Activated CD8-positive, alpha-beta T cell treated with anti-CD3 and anti-CD28 coated beads for 36 hours (primary cell): ENCODE measurements at regions not wholly inside any gene's neighbourhood (a gene's known extent, or its start where the extent isn't known, plus 50 kb on each side); places are given as distances from the start of the nearest gene placed in this dataset.
"Not testable (repeated sequence)": the region's sequence is repeated elsewhere in the genome, so short reads cannot be mapped to it uniquely, and the experiment has no call there.

ENCODE experiments used
- ATAC-seq: fragments of 200-7000 bp; cut with Tn5 transposase; one replicate; pipeline ENCODE4 v1.10.0; 2021; ENCODE audit warnings: mild to moderate bottlenecking, moderate library complexity
- CTCF ChIA-PET: fragments of 350-600 bp; sonication (Branson Sonifier 250); formaldehyde crosslinking; loops from one replicate; lab custom pipeline; 2021; ENCODE audit warnings: antibody characterized with exemption; lab: Charles Lee
- POLR2A ChIA-PET: fragments of 350-600 bp; sonication (Branson Sonifier 250); formaldehyde crosslinking; loops from one replicate; lab custom pipeline; 2021; ENCODE audit warnings: antibody characterized with exemption; lab: Charles Lee
- DNase-seq: peaks from one replicate; pipeline ENCODE4 v3.0.0-alpha.2; 2020
- H3K27ac Mint-ChIP-seq: one replicate; pipeline ENCODE4 v1.8.0; 2021; ENCODE audit warnings: mild to moderate bottlenecking, mixed read lengths
- H3K27me3 Mint-ChIP-seq: one replicate; pipeline ENCODE4 v1.8.0; 2021; ENCODE audit warnings: mixed read lengths
- H3K36me3 Mint-ChIP-seq: one replicate; pipeline ENCODE4 v1.8.0; 2021; ENCODE audit warnings: low read depth, mixed read lengths
- H3K4me1 Mint-ChIP-seq: one replicate; pipeline ENCODE4 v1.8.0; 2021; ENCODE audit warnings: low read depth, mixed read lengths
- H3K4me3 Mint-ChIP-seq: one replicate; pipeline ENCODE4 v1.8.0; 2021; ENCODE audit warnings: mild to moderate bottlenecking, moderate library complexity, mixed read lengths
- H3K9me3 Mint-ChIP-seq: one replicate; pipeline ENCODE4 v1.8.0; 2021; ENCODE audit warnings: mixed read lengths
- CTCF ChIP-seq: fragments of 200-600 bp; IDR thresholded peaks from one replicate; pipeline ENCODE4 v1.8.0; 2022; ENCODE audit warnings: antibody characterized with exemption, mild to moderate bottlenecking
- intact Hi-C: fragments of 100-400 bp; cut with micrococcal nuclease; formaldehyde crosslinking; loops from one replicate; pipeline ENCODE4 v1.10.0; 2022

DNA sequence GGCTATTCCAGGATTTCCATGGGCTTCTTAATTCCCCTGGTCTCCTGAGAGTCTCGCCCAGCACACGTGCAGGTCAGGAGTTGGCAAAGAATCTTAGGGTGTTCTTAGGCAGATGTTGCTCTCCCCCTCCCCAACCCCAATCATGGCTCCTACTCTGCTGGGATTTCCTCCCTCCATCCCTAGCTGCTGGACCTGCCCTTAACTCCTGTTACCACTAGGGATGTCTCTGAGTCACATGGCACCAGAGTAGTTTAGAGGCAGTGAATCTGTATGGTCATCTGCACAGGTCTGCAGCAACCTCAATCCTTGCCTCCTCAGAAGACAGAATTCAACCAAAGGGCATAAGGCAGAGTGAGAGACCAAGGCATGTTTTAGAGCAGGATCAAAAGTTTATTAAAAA lies 51.8 kb upstream of the CHST3 start:
- no peaks in the 10 kb centered on the region for H3K4me1 Mint-ChIP-seq
- H3K4me3 Mint-ChIP-seq = no peak overlapping the region
- DNase-seq = no peak
- no peak for TF ChIP-seq CTCF
- no peak overlapping the region for H3K27ac Mint-ChIP-seq
- POLR2A ChIA-PET = no interaction called here
- CTCF ChIA-PET = no interaction called here
- H3K36me3 Mint-ChIP-seq = no peaks in the 10 kb centered on the region
- peaks cover 5% of the 10 kb centered on the region for H3K9me3 Mint-ChIP-seq
- intact Hi-C loops = no loop called here
- H3K27me3 Mint-ChIP-seq = no peaks in the 10 kb centered on the region
- no peak for ATAC-seq

- TF ChIP-seq CTCF = no peak
- intact Hi-C loops = no loop called here
- DNase-seq (no peak), ATAC-seq (no peak)
- H3K4me3 Mint-ChIP-seq = no peak overlapping the region
- no peak overlapping the region for H3K27ac Mint-ChIP-seq
- no peaks in the 10 kb centered on the region for H3K27me3 Mint-ChIP-seq
- POLR2A ChIA-PET = no interaction called here
- H3K36me3 Mint-ChIP-seq = no peaks in the 10 kb centered on the region
- H3K9me3 Mint-ChIP-seq = peaks cover 2% of the 10 kb centered on the region
- H3K4me1 Mint-ChIP-seq = no peaks in the 10 kb centered on the region
- CTCF ChIA-PET = interaction anchor here (2.2 kb wide), 1 partner anchor 15 kb away, joined by 11 read pairs; no protein-coding TSS in a partner anchor
Observed at GRCh38 chr10:71911296-71911953, 52.8 kb upstream of the CHST3 start.

DNA sequence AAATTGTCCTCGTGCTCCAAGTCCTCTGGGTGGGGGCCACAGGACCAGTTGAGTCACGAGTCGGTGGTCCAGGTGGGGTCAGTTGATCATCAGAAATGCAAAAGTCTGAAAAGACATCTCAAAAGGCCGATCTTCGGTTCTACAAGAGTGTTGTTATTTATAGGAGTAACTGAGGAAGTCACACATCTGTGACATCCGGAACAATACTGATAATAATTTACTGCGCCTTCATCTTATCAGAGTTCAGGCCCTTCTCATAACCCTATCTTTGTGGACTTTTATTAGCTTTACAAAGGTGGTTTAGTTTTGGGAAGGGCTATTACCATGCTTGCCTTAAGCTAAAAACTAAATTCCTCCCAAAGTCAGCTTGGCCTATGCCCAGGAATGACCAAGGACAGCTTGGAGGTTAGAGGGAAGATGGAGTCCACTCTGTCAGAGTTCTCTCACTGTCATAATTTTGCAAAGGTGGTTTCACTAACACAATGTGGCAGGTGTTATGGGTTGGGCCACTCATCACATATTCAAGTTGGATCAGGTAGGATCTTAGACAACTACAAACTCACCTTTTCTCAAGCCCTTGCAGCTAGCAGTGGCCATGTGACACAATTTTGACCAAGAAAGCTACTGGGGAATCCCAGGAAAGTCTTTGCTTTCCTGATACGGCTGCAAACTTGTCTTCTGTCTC lies 54.7 kb upstream of the CHST3 start:
- ATAC-seq = no peak

GRCh38 chr10:71908998-71909397 lies 55.2 kb upstream of the CHST3 start:
- Mint-ChIP-seq H3K27me3 (no peaks in the 10 kb centered on the region), H3K27ac (no peak overlapping the region), H3K9me3 (no peaks in the 10 kb centered on the region), H3K4me3 (no peak overlapping the region), H3K4me1 (no peaks in the 10 kb centered on the region), H3K36me3 (no peaks in the 10 kb centered on the region)
- ChIA-PET POLR2A (interaction anchor here (0.6 kb wide), 1 partner anchor 909 kb away, joined by 3 read pairs; no protein-coding TSS in a partner anchor), CTCF (interaction anchor here (1.3 to 2.2 kb wide), 2 partner anchors 12 to 140 kb away, joined by 4 to 11 read pairs; no protein-coding TSS in a partner anchor)
- no peak for ATAC-seq
- intact Hi-C loops = no loop called here
- no peak for DNase-seq
- no peak for TF ChIP-seq CTCF

More for the DNA sequence above, 54.7 kb upstream of the CHST3 start:
- H3K4me3 Mint-ChIP-seq = no peak overlapping the region
- intact Hi-C loops = no loop called here
- TF ChIP-seq CTCF = no peak
- H3K36me3 Mint-ChIP-seq = no peaks in the 10 kb centered on the region
- no peaks in the 10 kb centered on the region for H3K27me3 Mint-ChIP-seq
- no peak for DNase-seq
- ChIA-PET CTCF (interaction anchor here (1.3 to 2.2 kb wide), 2 partner anchors 13 to 139 kb away, joined by 4 to 11 read pairs; no protein-coding TSS in a partner anchor), POLR2A (no interaction called here)
- H3K4me1 Mint-ChIP-seq = no peaks in the 10 kb centered on the region
- H3K9me3 Mint-ChIP-seq = no peaks in the 10 kb centered on the region
- H3K27ac Mint-ChIP-seq = no peak overlapping the region

DNA sequence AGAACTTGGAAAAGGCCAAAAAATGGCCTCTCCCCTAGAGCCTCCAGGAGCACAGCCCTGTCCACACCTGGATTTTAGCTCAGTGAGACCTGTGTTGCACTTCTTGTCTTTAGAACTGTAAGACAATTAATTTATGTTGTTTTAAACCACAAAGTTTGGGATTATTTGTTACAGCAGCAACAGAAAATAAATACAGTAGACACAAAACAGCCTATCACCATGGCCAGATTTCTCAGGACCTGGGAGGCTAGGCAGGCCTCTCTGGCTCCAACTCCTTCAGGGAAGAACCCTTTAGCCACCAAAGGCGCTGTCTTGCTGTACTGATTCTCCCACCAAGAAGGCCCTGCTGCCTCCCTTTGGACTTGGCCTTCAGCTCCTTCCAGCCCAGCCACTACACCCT lies 54.1 kb upstream of the PSAP start:
- no peaks in the 10 kb centered on the region for H3K36me3 Mint-ChIP-seq
- H3K27ac Mint-ChIP-seq = no peak overlapping the region
- no peaks in the 10 kb centered on the region for H3K27me3 Mint-ChIP-seq
- H3K4me1 Mint-ChIP-seq = no peaks in the 10 kb centered on the region
- no peak for ATAC-seq
- H3K4me3 Mint-ChIP-seq = no peak overlapping the region
- intact Hi-C loops = no loop called here
- TF ChIP-seq CTCF = no peak
- DNase-seq = no peak
- CTCF ChIA-PET = interaction anchor here (0.9 to 3.4 kb wide), 3 partner anchors 9 to 143 kb away, joined by 3 to 27 read pairs (median 5); no protein-coding TSS in a partner anchor
- H3K9me3 Mint-ChIP-seq = no peaks in the 10 kb centered on the region
- POLR2A ChIA-PET = no interaction called here

DNA sequence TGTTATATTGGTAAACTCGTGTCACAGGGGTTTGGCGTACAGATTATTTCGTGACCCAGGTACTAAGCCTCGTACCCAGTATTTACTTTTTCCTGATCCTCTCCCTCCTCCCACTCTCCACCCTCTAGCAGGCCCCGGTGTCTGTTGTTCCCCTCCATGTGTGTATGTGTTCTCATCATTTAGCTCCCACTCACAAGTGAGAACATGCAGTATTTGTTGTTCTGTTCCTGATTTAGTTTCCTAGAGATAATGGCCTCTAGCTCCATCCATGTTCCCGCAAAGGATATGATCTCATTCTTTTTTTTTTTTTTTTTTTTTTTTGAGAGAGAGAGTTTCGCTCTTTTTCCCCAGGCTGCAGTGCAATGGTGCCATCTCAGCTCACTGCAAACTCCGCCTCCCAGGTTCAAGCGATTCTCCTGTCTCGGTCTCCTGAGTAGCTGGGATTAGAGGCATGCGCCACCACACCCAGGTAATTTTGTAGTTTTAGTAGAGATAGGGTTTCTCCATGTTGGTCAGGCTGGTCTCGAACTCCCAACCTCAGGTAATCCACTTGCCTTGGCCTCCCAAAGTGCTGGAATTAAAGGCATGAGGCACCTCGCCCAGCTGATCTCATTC lies 52.7 kb upstream of the PSAP start:
- H3K36me3 Mint-ChIP-seq, H3K9me3 Mint-ChIP-seq, ATAC-seq, H3K4me1 Mint-ChIP-seq, DNase-seq, intact Hi-C loops, H3K4me3 Mint-ChIP-seq, H3K27me3 Mint-ChIP-seq, H3K27ac Mint-ChIP-seq, POLR2A ChIA-PET: not testable (repeated sequence)
- CTCF ChIA-PET = interaction anchor here (1.1 to 3.4 kb wide), 7 partner anchors 7 to 145 kb away, joined by 3 to 27 read pairs (median 3); no protein-coding TSS in a partner anchor
